ENCODE measurements at regions not wholly inside any gene's neighbourhood (a gene's known extent, or its start where the extent isn't known, plus 50 kb on each side); places are given as distances from the start of the nearest gene placed in this dataset.

DNA sequence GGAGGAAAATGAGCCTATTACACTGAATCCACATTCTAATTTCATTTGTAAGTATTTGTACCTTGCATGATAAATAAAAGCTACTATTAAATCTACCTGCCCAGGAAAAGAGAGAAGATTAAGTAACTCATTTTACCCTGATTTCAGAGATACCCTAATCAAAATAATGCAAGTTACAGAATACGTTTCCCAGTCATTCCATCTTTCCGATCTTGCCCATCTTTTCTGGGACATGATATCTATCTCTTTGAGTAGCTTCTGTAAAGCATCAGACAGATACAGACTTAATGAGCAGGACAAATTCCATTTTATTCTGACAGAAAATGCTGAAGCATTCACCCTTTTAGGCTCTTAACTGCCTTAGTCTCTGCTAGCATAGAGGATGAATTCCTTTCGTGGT, 56.6 kb downstream of the SPRY2 start:
- no peak for DNase-seq (ENCODE audit: low read depth)

DNA sequence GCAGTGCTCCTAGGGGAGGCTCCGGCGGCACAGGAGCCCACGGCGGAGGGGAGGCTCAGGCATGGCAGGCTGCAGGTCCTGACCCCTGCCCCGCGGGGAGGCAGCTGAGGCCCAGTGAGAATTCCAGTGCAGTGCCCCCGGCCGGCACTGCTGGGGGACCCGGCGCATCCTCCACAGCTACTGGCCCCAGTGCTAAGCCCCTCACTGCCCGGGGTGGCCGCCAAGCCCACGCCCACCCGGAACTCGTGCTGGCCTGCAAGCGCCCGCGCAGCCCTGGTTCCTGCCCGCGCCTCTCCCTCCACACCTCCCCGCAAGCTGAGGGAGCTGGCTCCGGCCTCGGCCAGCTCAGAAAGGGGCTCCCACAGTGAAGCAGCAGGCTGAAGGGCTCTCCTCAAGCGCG, 62.2 kb downstream of the SPRY2 start:
- no peak for DNase-seq (ENCODE audit: low read depth)

DNA sequence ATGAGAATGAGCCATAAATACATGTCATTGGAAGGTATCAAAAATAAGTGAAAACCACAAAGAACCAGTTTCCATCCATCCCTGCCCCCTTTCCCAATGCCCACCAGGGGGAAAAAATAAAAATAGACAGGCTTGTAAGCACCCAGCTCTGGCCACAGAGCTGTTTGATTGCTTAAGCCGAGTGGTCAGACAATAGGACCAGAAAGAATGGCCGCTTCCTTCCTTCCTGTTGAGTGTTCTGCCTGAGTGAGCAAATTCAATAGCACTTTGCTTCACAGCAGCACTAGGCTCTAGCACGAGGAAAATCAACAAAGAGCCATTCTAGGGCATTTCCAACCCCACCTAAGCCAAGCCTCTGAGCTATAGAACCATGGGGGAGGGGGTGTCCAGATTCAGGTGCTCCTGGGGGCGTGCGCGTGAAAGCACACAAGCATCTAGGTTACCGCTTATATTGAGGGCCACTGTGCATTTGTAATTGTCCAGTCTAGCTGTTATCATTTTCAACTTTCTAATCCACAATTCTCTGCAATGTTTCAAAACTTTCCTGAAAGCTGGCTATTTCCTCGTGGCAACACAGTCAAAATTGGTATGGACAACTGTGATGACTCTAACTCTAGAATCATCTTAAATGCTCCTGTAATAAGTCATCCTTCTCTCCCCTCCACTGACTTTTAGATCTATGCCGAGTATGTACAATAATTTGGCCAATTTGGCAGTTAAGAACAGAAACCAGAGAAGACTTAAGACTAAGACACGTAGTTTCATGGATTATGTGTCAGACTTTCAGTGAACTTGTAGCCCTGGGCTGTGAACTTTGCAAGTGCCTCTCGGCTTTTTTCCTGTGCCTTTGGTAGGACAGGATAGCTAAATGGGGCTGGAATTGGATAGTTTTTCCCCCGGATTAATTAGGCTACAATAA, 64.3 kb downstream of the SPRY2 start:
- DNase-seq (ENCODE audit: low read depth), result no peak

DNA sequence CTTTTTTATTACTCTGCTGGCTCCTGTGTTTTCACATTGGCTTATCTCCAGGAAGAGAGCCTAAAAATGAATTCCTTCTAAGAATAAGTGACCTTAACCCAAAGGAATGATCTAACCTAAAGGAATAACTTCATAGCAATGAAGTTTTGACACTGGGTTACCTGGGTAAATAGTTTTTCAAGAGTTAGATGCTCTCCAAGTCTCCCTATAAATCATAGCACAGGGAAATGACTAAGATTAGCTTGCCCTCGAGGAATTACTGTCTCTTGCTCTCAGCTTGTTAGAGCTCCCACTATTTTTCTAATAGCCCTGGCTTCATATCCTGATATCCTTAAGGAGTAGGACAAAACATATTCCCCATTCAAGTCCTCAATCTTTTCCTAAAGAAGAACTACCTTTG, 66.3 kb downstream of the SPRY2 start:
- no peak for DNase-seq (ENCODE audit: low read depth)

DNA sequence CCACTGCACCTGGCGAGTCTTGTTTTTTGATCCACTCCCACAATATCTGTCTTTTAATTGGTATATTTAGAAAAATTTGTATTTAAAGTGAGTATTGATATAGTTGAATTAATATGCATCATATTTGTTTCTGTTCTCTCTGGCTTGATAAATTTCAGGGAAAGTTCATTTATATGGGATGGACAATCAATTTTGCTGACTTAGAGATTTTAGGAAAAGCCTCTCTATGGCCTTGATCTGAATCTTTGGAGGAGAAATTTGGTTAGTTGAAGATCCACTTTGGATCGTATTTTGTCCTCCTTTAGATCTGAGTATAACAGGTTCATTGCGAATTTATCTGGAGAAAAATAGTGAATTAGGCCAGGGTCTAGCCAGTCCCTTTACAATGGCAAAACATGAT, 67.2 kb downstream of the SPRY2 start:
- no peak for DNase-seq (ENCODE audit: low read depth)

DNA sequence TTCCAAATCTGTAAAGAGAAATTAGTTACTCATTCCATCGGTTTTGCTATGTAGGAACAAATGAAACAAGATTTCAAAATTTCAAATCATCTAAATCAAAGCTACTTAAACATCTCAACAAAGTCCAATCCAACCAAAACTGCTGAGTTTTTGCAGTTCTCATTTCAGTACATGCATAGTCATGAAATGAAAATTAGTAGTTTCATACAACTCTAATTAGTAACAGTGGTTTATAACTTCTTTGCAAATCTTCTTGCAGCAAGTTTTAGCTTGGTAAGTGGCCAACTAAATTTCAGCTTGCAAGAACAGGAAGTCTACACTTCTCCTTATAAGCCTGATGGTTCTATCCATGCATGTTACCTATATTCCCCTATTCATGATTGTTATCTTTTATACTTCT, 75.6 kb downstream of the SPRY2 start:
- DNase-seq (ENCODE audit: low read depth), result no peak

DNA sequence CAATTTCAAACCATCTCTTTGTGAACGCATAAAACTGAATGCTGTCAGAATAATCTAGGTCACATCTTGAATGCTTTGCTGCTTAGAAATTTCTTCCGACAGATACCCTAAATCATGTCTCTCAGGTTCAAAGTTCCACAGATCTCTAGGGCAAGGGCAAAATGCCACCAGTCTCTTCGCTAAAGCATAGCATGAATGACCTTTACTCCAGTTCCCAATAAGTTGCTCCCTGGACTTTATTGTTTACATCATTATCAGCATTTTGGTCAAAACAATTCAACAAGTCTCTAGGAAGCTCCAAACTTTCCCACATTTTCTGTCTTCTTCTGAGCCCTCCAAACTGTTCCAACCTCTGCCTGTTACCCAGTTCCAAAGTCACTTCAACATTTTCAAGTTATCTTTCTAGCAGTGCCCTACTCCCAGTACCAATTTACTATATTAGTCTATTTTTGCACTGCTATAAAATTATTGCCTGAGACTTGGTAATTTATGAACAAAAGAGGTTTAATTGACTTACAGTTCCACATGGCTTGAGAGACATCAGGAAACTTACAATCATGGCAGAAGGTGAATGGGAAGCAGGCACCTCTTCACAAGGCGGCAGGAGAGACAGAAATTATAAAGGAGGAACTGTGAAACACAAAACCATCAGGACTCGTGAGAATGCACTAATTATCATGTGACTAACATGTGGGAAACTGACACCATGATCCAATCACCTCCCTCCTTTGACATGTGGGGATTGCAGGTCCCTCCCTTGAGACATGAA, 77.0 kb downstream of the SPRY2 start:
- DNase-seq (ENCODE audit: low read depth), result no peak

DNA sequence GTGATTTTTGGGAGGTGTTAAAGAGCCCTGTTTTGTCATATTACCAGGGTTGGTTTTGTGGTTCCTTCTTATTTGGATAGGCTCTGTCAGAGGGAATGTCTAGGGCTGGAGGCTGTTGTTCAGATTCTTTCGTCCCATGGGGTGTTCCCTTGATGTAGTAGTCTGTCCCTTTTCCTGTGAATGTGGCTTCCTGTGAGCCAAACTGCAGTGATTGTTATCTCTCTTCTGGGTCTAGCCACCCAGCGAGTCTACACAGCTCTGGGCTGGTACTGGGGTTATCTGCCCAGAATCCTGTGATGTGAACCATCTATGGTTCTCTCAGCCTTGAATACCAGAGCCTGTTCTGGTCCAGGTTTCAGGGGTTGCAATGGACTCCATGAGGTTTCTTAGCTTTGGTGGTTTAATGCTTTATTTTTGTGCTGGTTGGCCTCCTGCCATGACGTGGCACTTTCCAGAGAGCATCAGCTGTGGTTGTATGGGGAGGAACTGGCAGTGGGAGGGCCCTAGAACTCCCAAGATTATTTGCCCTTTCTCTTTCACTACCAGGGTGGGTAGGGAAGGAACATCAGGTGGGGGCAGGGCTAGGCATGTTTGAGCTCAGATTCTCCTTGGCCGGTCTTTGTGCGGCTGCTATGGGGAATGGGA, 78.8 kb downstream of the SPRY2 start:
- no peak for DNase-seq (ENCODE audit: low read depth)

DNA sequence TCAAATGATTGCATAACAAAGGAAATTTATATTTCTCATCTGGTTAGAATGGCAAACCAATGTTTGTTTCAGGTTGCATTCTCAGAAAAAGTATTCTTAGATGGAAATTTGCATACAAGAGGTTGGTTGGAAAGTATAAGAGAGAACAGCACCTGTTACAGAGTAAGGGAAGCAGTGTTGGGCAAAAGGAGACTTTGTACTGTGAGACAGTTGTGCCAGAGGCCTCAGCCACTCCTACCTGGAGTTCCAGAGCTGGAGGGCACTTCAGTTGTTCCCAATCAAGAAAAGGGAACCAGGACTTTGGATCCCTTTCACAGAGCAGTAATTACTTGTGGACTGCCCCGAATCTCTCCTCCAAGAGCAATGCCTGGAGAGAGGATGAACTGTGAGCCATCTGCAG, 81.8 kb downstream of the SPRY2 start:
- no peak for DNase-seq (ENCODE audit: low read depth)

DNA sequence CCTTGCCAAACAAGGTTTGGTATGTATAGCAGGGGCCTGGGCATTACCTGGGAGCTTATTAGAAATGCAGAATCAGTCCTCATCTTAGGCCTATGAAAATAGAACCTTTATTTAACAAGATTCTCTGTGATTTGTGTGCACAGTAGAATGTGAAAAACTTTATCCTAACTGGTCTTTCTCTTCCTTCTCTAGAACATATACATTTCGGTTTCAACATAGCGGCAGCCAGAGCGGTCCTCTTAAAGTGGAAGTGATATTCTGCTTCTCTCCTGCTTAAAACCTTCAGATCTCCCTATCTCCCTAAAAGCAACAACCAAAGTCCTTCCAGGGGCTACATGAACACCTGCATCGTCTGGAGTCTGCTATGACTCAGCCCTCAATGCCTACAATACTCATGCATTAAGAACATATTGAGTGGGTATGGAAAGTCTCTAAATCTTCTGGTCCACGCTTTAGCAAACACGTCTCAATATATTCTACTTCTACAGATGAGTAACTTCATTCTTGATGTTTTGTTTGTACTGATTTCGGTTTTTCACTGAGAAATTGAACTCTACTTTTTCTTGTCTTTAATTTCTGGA, 84.5 kb downstream of the SPRY2 start:
- DNase-seq (ENCODE audit: low read depth), result no peak

DNA sequence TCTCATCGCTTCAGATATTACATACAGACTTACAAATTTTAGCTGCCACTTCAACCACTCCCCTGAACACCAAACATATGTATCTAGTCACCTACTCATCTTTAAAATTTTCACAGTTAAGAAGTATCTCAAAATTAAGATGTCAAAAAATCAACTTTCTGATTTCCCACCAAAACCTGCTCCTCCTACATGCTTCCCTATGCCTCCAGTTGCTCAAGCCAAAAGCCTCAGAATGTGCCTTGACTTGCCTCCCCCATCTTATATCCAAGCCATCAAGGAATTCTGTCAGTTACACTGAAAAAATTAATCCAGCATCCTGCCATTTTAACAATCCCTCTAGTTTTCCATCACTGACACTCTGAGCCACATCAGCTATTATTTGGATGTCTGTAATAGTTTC, 85.0 kb downstream of the SPRY2 start:
- DNase-seq (ENCODE audit: low read depth), result no peak

DNA sequence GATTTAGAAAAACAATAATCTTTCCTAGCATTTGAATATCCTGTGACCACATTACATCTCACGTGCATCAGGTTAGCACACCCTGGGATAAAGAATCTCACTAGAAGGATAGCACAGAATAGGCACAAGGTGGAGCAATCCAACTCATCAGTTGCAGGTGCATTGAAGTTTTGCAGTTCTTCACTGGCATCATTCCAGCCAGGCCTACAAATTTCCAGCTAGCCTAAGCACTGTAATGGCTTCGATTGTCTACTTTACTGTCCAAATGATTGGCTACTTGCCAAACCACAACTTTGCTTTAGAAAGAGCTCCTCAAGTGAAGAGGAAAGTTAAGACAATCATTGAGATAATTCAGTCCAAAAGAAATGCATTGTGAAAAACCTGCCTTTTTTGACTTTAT, 89.5 kb downstream of the SPRY2 start:
- DNase-seq (ENCODE audit: low read depth), result no peak

DNA sequence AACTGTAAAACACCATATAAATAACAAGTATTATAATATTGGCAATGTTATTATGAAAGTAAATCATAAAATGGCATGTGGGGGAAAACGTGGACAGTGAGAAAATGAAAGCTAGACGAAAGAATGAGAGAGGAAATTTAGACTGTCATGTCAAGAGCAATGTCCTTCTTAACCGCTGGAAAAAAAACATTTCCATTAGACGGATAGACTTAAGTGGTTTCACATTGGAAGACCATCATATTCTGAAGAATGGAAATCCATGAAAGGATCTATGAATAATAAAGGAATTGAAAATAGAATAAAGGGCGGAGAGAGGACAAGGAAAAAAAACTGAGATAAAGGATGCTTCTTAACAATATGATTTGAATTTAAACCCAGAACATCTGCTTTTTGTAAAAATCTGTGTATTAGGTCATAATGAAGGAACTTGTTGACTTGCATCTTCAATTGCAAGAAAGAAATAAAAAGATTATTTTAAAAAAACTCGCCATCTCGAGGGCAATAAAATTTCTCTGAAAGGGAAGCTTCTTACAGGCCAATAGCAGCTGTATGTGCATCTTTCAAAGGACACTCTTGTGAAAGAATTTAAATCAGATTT, 90.6 kb downstream of the SPRY2 start:
- no peak for DNase-seq (ENCODE audit: low read depth)

DNA sequence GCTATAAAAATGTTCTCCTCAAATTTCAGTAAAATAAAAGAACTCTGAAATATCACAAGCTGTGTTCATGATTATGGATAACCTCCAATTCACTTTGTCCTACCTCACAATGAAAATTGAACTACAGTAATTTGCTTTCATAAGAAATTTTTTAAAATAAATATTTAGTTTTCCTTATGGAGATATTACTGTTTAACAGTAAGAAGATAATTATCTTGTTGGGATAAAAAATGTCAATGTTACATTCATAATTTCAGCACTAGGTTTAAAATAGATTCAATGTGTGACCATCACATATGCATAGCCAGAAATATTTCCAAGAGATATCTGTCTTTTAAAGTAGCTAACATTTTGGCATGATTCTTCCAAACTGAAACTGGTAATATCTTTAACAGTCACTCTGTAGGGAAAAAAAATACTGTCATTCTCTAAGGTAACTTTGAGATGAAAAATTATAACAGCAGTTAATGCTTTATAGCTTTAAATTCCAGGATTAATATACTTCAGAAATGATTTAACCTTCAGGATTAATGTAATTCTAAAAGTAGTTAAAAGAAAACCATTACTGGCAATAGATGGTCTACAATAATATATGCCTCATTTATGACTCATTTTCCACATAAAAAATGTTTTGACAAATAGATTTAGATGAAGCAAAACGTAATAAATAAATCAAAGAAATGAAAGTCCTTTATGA, 91.3 kb downstream of the SPRY2 start:
- DNase-seq (ENCODE audit: low read depth), result no peak

DNA sequence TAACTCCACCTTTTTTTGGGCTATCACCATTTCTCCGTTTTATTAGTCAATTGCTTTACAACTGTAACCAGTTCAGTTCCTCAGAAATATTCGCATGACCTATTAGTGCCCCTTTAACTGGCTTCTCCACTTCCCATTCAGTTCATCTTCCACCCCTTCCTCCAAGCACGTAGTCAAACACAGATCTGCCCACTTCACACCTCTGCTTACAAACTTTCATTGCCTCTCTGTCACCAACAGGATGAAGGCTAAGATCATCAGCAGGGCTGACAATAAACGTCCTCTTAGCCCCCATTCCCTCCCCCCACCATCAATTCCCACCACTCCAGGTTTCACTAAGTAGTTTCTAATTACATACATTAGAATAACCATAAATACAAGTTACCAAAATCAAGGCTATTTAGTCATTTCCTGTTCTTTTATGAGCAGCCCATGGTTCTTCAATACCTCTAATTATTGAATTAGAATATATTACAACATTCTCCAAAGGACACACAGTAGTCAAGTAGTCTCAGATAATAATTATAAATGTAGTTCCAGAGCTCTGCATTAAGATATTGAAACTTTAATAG, 95.7 kb downstream of the SPRY2 start:
- DNase-seq (ENCODE audit: low read depth), result no peak

DNA sequence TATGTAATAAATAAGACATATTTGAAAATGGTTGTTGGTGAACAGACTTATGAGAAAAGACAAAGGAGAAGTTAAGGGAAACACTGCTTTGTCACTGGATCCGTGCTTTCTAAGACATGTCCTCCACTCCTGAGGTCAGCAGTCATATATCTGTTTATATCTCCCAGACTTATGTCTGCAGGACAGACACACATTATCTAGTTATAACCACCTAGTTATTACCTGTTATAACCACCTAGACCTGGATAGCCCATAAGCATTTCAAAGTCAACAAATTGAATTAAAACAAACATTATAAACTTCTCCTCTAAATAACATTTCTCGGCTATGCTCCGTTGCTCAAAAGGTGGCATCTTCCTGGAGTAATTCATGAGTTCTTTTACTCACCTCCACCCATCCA, 96.4 kb downstream of the SPRY2 start:
- DNase-seq (ENCODE audit: low read depth), result no peak

DNA sequence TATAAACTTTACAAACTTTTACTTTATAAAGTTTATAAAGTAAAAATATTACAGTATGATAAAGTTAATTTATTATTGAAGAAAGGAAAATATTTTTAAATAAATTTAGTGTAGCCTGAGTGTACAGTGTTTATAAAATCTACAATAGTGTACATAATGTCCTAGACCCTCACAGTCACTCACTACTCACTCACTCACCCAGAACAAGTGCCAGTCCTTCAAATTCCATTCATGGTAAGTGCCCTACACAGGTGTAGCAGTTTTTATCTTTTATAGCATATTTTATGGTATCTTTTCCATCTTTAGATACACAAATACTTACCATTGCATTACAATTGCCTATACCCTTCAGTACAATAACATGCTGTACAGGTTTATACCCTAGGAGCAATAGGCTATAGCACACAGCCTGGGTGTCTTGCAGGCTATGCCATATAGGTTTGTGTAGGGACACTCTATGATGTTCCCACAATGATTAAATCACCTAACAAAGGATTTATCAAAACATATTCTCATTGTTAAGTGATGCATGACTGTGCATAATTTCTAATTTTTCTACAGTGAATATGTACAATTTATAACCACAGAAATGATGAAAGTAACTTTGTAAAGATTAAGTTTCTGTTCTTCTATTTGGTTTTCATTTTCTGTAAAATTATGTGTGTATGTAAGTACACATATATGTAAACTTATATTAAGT, 98.0 kb downstream of the SPRY2 start:
- no peak for DNase-seq (ENCODE audit: low read depth)

DNA sequence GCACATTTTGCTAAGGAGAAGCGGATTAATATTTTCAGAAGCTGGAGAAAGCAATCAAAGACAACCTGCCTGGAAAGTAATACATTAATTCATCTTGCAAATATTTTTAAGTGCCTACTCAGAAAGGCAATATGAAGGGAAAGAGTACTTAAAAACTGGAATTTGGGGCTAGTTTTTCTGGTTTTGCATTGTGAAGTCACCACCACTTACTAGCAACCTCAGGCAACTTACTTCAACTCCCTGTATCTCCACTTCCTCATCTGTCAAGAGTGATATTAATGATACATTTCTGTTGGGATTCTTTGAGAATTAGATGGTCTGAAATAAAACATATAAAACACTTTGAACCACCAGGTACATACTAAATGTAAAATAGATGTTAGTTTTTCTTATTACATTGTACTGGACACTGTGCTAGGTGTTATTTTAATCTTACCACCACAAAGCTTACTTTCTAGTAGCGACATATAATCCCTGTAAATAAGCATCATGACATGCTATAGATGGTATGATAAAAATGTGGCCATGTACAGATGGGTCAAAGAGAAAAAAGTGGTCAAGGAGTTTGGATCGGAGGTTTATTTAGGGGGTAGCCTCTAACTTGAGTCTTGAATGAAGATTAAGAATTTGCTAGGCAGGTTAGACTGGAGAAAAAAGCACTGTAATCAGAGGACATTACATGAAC, 101.2 kb downstream of the SPRY2 start:
- no peak for DNase-seq (ENCODE audit: low read depth)

DNA sequence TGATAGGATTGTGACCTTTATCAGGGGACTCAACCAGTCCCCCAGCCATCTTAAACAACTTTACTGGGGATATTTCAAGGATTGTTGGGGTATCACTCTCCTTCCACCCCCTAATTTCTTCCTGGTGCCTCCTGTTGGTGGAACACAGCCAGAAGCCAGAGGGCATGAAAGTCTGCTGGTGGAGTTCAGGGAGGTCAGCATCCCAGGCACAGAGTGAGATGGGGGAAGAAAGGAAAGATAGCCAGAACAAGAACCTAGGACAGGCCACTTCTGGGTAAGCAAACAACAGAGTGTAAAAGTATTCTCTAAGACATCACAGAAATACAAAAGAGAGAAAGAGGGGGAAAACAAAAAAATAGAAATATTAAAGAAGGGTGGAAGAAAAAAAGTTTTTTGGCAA, 101.8 kb downstream of the SPRY2 start:
- no peak for DNase-seq (ENCODE audit: low read depth)

DNA sequence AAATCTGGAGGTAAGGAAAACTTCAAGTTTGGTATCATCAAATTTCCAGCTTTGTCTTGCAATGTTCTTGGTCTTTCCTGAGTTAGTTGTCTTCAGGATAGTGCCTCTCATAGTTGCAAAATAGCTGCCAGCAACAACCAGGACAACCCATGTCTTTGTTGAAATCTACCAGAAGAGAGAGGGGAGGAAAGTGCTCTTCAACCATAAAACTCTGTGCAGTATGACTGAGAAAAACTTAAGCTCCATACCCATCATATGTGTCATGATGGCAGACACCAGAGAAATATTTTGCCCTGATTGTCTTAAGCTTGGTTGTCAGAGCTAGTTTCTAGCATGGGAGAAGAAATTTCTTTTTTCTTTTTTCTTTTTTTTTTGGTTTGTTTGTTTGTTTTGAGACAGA, 103.3 kb downstream of the SPRY2 start:
- DNase-seq (ENCODE audit: low read depth), result no peak
